Psoas muscle (tissue), 7 donors: ENCODE measurements at regions not wholly inside any gene's neighbourhood (a gene's known extent, or its start where the extent isn't known, plus 50 kb on each side); places are given as distances from the start of the nearest gene placed in this dataset.

ENCODE experiments used
- ATAC-seq, 4 donors: fragments of 200-7000 bp; cut with Tn5 transposase; one replicate each; pipeline ENCODE4 v1.9.1; 2020; ENCODE audit warnings: moderate library complexity in 3 of 4, mild to moderate bottlenecking in 2 of 4
- DNase-seq, 2 donors: peaks; one replicate each; pipeline ENCODE4 v3.0.0-alpha.2; 2020
- H3K27ac ChIP-seq: fragments of 200-600 bp; one replicate; pipeline ENCODE4 v1.8.0; 2022
- H3K27me3 ChIP-seq, 3 donors: fragments of 200-600 bp in 1 of 3; one replicate each; pipeline versions ENCODE4 v1.6.1 to v1.8.0; 2013 to 2022; ENCODE audit warnings: low read length in 2 of 3, mild to moderate bottlenecking in 2 of 3, moderate library complexity in 1 of 3; ENCODE audit not compliant: insufficient read depth in 3 of 3
- H3K36me3 ChIP-seq, 2 donors: fragments of 200-600 bp in 1 of 2; one replicate each; pipeline versions ENCODE4 v1.6.1 to v1.8.0; 2013 to 2022; ENCODE audit warnings: low read depth in 1 of 2, mild to moderate bottlenecking in 1 of 2, moderate library complexity in 1 of 2; ENCODE audit not compliant: insufficient read depth in 1 of 2
- H3K4me1 ChIP-seq: fragments of 200-600 bp; one replicate; pipeline ENCODE4 v1.8.0; 2022
- H3K4me3 ChIP-seq: fragments of 200-600 bp; one replicate; pipeline ENCODE4 v1.8.0; 2022; ENCODE audit warnings: mild to moderate bottlenecking
- H3K9me3 ChIP-seq: fragments of 200-600 bp; one replicate; pipeline ENCODE4 v1.8.0; 2022
- CTCF ChIP-seq: fragments of 200-600 bp; IDR thresholded peaks from one replicate; pipeline ENCODE4 v1.8.0; 2022; ENCODE audit warnings: antibody characterized with exemption
- WGBS, 3 donors: extraction: QIAGEN DNeasy Blood & Tissue Kit; methylation state at CpG; one replicate each; pipeline versions ENCODE4 v1.1.6 to v1.1.7; 2013; 5-methylcytosine and 5-hydroxymethylcytosine counted together
- intact Hi-C, 2 donors: fragments of 100-400 bp; cut with DNase I; formaldehyde crosslinking; loops; one replicate each; pipeline versions ENCODE4 v1.11.0 to v1.14.2; 2022
- donor health status: healthy with polysubstance abuse.
- donor health status: DM: no; HTN: no; CAD: no; lungs with moderate emphysema.
- donor health status: Bipolar disorder and iron deficiency.
- donor health status: healthy.
- donor health status: DM: yes; HTN: yes; CAD: no.
- donor health status: DM: no; HTN: no; CAD: no.
- donor health status: DM: yes; HTN: yes; CAD: no.

DNA sequence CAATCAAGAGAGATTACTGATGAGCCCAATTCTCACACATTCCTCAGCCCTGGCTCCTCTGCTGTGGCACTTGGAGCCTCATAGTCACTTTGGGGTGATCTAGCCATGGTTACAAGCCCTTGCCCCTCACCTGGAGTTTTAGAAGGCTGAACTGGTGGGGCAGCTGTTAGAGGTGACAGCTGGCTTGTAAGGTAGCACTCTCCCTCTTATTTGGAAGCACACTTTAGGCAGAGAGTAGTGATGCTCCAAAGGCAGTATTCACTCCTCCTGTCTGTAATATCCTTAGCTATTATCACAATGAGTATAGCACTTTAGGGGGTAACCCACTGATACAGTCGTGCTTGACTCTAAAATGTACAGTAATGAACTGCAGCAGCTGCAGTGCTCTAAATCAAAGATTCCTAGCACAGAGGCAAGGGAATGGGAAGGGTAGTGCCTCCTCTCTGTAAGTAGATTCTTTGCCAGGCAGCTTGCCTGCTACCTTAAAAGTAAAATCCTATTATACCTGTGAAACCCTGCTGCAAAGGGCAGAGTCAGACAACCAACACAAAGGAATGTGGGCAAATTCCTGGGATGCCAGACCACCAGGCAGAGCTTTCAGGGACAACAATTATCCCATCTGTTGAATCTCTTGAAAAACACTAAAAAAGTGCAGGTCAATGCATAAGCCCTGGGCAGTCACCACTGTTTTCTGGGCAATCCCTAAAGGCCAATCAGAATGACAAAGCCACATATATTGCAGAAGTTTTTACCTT, 336.3 kb downstream of the NOVA1 start:
- DNase-seq (no peak), ATAC-seq (no peak)
- no peak overlapping the region for H3K4me3 ChIP-seq
- H3K27ac ChIP-seq: no peak overlapping the region
- no peak for TF ChIP-seq CTCF
- H3K36me3 ChIP-seq: no peaks in the 10 kb centered on the region
- intact Hi-C loops: no loop called here
- WGBS, 3 donors: 10 to 33% (median 10%) methylated on average over 1 of the region's 1 CpG
- no peaks in the 10 kb centered on the region for H3K27me3 ChIP-seq
- H3K4me1 ChIP-seq: no peaks in the 10 kb centered on the region
- no peaks in the 10 kb centered on the region for H3K9me3 ChIP-seq

DNA sequence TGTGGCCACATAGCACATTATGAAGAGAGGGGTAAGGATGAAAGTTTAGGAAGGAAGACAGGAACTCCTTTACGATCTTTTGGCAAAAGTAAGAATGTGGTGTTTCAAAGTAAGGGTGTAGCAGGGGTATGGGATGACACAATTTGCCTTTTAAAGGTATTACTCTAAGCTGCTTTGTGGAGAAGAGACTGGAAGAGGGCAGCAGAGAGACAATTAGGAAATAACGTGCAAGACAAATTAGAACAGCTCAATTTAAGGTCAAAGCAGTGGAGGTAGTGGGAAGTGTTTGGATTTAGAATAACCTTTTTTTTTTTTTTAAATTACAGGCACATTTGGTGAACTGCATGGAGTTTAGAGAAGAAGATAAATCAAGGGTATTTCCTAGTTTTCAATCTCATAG, 342.6 kb downstream of the NOVA1 start:
- DNase-seq: no peak
- no peaks in the 10 kb centered on the region for H3K27me3 ChIP-seq
- no peak overlapping the region for H3K27ac ChIP-seq
- ATAC-seq: no peak
- no peaks in the 10 kb centered on the region for H3K4me1 ChIP-seq
- H3K36me3 ChIP-seq: no peaks in the 10 kb centered on the region
- TF ChIP-seq CTCF: no peak
- WGBS, 3 donors: 15 to 20% (median 17%) methylated on average over 2 of the region's 2 CpGs
- no peak overlapping the region for H3K4me3 ChIP-seq
- no peaks in the 10 kb centered on the region for H3K9me3 ChIP-seq
- intact Hi-C loops: no loop called here

DNA sequence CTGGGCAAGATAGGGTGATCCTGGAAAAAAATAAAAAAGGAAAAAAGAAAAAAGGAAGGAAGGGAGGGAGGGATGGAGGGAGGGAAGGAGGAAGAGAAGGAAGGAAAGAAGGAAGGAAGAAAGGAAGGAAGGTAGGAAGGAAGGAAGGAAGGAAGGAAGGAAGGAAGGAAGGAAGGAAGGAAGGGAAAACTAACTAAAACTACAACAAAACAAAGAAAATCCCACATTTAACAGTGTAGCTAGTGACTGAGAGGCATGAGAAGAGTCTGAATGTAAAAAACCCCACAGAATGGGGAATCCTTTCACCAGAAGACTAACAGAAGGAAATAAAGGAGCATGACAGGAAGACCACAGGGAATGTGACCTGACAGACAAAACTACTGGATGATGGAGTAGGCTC, 345.7 kb downstream of the NOVA1 start:
- Histone ChIP-seq H3K4me1 (no peaks in the 10 kb centered on the region), H3K27ac (no peak overlapping the region), H3K27me3 (no peaks in the 10 kb centered on the region), H3K36me3 (no peaks in the 10 kb centered on the region), H3K9me3 (no peaks in the 10 kb centered on the region), H3K4me3 (no peak overlapping the region)
- DNase-seq: no peak
- ATAC-seq: no peak
- intact Hi-C loops: no loop called here
- no peak for TF ChIP-seq CTCF

DNA sequence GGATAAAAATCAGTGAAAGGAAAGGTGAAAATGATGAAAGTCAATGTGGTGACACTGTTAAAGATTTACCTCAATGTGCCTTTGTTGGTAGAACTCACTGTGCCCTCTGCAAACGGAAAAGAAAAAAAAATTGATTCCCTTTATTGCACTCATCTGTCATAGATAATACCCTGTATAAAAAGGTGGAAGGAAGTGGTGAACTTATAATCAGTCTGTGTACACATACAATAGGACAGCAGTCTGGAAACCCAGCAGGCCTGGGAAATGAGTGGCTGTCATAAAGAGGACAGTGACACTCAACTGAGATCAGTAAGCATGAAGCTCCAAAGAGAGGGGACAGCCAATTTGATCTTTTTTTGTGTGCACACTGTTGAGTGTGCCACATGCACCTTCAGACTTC, 364.7 kb downstream of the NOVA1 start:
- WGBS, 3 donors: 41 to 70% (median 44%) methylated on average over 1 of the region's 1 CpG
- TF ChIP-seq CTCF: no peak
- Histone ChIP-seq H3K9me3 (no peaks in the 10 kb centered on the region), H3K27ac (no peak overlapping the region), H3K27me3 (no peaks in the 10 kb centered on the region), H3K36me3 (no peaks in the 10 kb centered on the region), H3K4me1 (no peaks in the 10 kb centered on the region), H3K4me3 (no peak overlapping the region)
- ATAC-seq: no peak
- intact Hi-C loops: no loop called here
- no peak for DNase-seq

GRCh38 chr14:26218861-26219260, 379.0 kb downstream of the NOVA1 start:
- no peaks in the 10 kb centered on the region for H3K27me3 ChIP-seq
- WGBS, 3 donors: 36 to 55% (median 43%) methylated on average over 2 of the region's 2 CpGs
- H3K27ac ChIP-seq: no peak overlapping the region
- H3K4me1 ChIP-seq: no peaks in the 10 kb centered on the region
- no peak for TF ChIP-seq CTCF
- H3K36me3 ChIP-seq: no peaks in the 10 kb centered on the region
- no peak overlapping the region for H3K4me3 ChIP-seq
- no peak for ATAC-seq
- intact Hi-C loops: no loop called here
- DNase-seq: no peak
- H3K9me3 ChIP-seq: no peaks in the 10 kb centered on the region
